Neural cell (in vitro differentiated cells): ENCODE measurements at regions not wholly inside any gene's neighbourhood (a gene's known extent, or its start where the extent isn't known, plus 50 kb on each side); places are given as distances from the start of the nearest gene placed in this dataset.

Experiments
- H2AFZ ChIP-seq: fragments of 200-600, 300-800 bp; sonication (generic), shearing (Covaris generic); 2 replicates; pipeline ENCODE4 v1.6.0; 2014; ENCODE audit warnings: low read depth, mild to moderate bottlenecking, antibody characterized with exemption, low read length, moderate library complexity
- H3F3A ChIP-seq: fragments of 200-600 bp; shearing (Covaris generic); 2 replicates; pipeline ENCODE4 v1.6.1; 2016; ENCODE audit warnings: mild to moderate bottlenecking, moderate library complexity, mixed read lengths, antibody characterized with exemption, low read length; ENCODE audit not compliant: insufficient read depth, poor library complexity, severe bottlenecking
- H3K27ac ChIP-seq: fragments of 200-600, 300-800 bp; sonication (generic), shearing (Covaris generic); 2 replicates; pipeline ENCODE4 v1.5.1; 2014; ENCODE audit warnings: mild to moderate bottlenecking, low read length, moderate library complexity
- H3K27me3 ChIP-seq: fragments of 300-800, 200-600 bp; sonication (generic), shearing (Covaris generic); 2 replicates; pipeline ENCODE4 v1.6.0; 2014; ENCODE audit warnings: mild to moderate bottlenecking, low read depth, low read length, moderate library complexity; ENCODE audit not compliant: insufficient read depth
- H3K36me3 ChIP-seq: fragments of 300-800, 200-600 bp; sonication (generic), shearing (Covaris generic); 2 replicates; pipeline ENCODE4 v1.5.1; 2014; ENCODE audit warnings: mild to moderate bottlenecking, antibody characterized with exemption, low read length, moderate library complexity; ENCODE audit not compliant: insufficient read depth
- H3K4me2 ChIP-seq: fragments of 300-800, 200-600 bp; sonication (generic), shearing (Covaris generic); 2 replicates; pipeline ENCODE4 v1.6.0; 2014; ENCODE audit warnings: mild to moderate bottlenecking, low read length
- H3K4me3 ChIP-seq: fragments of 300-800, 200-600 bp; sonication (generic), shearing (Covaris generic); 2 replicates; pipeline ENCODE4 v1.5.1; 2014; ENCODE audit warnings: mild to moderate bottlenecking, low read length, moderate library complexity
- H3K79me2 ChIP-seq: fragments of 200-600 bp; shearing (Covaris generic); replicated peaks from 2 replicates; pipeline ENCODE4 v1.6.0; 2014; ENCODE audit warnings: mild to moderate bottlenecking, low read length, moderate library complexity; ENCODE audit not compliant: insufficient read depth
- H3K9ac ChIP-seq: fragments of 300-800, 200-600 bp; sonication (generic), shearing (Covaris generic); 2 replicates; pipeline ENCODE4 v1.6.1; 2016; ENCODE audit warnings: mild to moderate bottlenecking, low read length, mixed read lengths
- H3K9me2 ChIP-seq: fragments of 200-600 bp; shearing (Covaris generic); 2 replicates; pipeline ENCODE4 v1.6.1; 2016; ENCODE audit warnings: mild to moderate bottlenecking, low read length, mixed read lengths; ENCODE audit not compliant: insufficient read depth
- H3K9me3 ChIP-seq: fragments of 200-600, 300-800 bp; sonication (generic), shearing (Covaris generic); 2 replicates; pipeline ENCODE4 v1.6.1; 2016; ENCODE audit warnings: mild to moderate bottlenecking, mixed run types, low read length, moderate library complexity, mixed read lengths
- H4K20me1 ChIP-seq: fragments of 200-600 bp; shearing (Covaris generic); 2 replicates; pipeline ENCODE4 v1.6.1; 2016; ENCODE audit warnings: mild to moderate bottlenecking, mixed run types; ENCODE audit not compliant: insufficient read depth
- CTCF ChIP-seq: fragments of 450-650 bp; IDR thresholded peaks from 2 replicates; pipeline ENCODE4 v1.5.1; 2014; ENCODE audit warnings: antibody characterized with exemption, mild to moderate bottlenecking, moderate library complexity; ENCODE audit not compliant: poor library complexity, severe bottlenecking
- EP300 ChIP-seq: fragments of 450-650 bp; conservative IDR thresholded peaks from 2 replicates; pipeline ENCODE4 v1.6.1; 2014; ENCODE audit warnings: antibody characterized with exemption, mild to moderate bottlenecking, moderate library complexity; ENCODE audit not compliant: poor library complexity, severe bottlenecking
- EZH2 ChIP-seq: fragments of 200-600, 300-800 bp; shearing (Covaris generic), sonication (generic); IDR thresholded peaks from 2 replicates; pipeline ENCODE4 v1.6.1; 2014; ENCODE audit warnings: antibody characterized with exemption, low read length, borderline replicate concordance, mild to moderate bottlenecking; ENCODE audit not compliant: insufficient read depth, poor library complexity, severe bottlenecking
- MXI1 ChIP-seq: fragments of 450-650 bp; conservative IDR thresholded peaks from 2 replicates; pipeline ENCODE4 v1.6.1; 2014; ENCODE audit warnings: antibody characterized with exemption, mild to moderate bottlenecking; ENCODE audit not compliant: poor library complexity, severe bottlenecking
- POLR2AphosphoS5 ChIP-seq: IDR thresholded peaks from 2 replicates; pipeline ENCODE4 v1.6.1; 2012
- RAD21 ChIP-seq: fragments of 450-650 bp; conservative IDR thresholded peaks from 2 replicates; pipeline ENCODE4 v1.6.1; 2014; ENCODE audit warnings: antibody characterized with exemption, mild to moderate bottlenecking, moderate library complexity
- REST ChIP-seq: IDR thresholded peaks from 2 replicates; pipeline ENCODE4 v1.6.1; 2012; ENCODE audit warnings: borderline replicate concordance
- SMC3 ChIP-seq: fragments of 450-650 bp; conservative IDR thresholded peaks from 2 replicates; pipeline ENCODE4 v1.6.1; 2014; ENCODE audit warnings: antibody characterized with exemption, mild to moderate bottlenecking, moderate library complexity; ENCODE audit not compliant: poor library complexity
- TAF1 ChIP-seq: IDR thresholded peaks from 2 replicates; pipeline ENCODE4 v1.6.1; 2012; ENCODE audit warnings: low read depth

- Histone ChIP-seq H3K36me3 (no peaks in the 10 kb centered on the region), H3K27ac (no peak overlapping the region), H3K4me3 (no peak overlapping the region), H3F3A (no peaks in the 10 kb centered on the region), H3K4me2 (no peak overlapping the region), H3K79me2 (no peaks in the 10 kb centered on the region), H3K27me3 (no peaks in the 10 kb centered on the region), H3K9ac (no peak overlapping the region), H3K9me2 (no peaks in the 10 kb centered on the region), H4K20me1 (no peaks in the 10 kb centered on the region), H2AFZ (no peak overlapping the region), H3K9me3 (no peaks in the 10 kb centered on the region)
- TF ChIP-seq SMC3 = no peak
- no peak for TF ChIP-seq CTCF
- no peak for TF ChIP-seq TAF1
- TF ChIP-seq MXI1 = no peak
- no peak for TF ChIP-seq EP300
- no peak for TF ChIP-seq EZH2
- no peak for TF ChIP-seq POLR2AphosphoS5
- TF ChIP-seq RAD21 = no peak
- no peak for TF ChIP-seq REST
Measured at GRCh38 chr7:142616842-142617241, 132.4 kb upstream of the PRSS1 start.

- H3K27ac ChIP-seq = no peak overlapping the region
- H3F3A ChIP-seq = no peaks in the 10 kb centered on the region
- H3K79me2 ChIP-seq = no peaks in the 10 kb centered on the region
- H3K36me3 ChIP-seq = no peaks in the 10 kb centered on the region
- H2AFZ ChIP-seq = no peak overlapping the region
- H3K9me2 ChIP-seq = no peaks in the 10 kb centered on the region
- H3K4me2 ChIP-seq = no peak overlapping the region
- no peaks in the 10 kb centered on the region for H4K20me1 ChIP-seq
- H3K9ac ChIP-seq = no peak overlapping the region
- H3K27me3 ChIP-seq = no peaks in the 10 kb centered on the region
- no peaks in the 10 kb centered on the region for H3K9me3 ChIP-seq
- H3K4me3 ChIP-seq = no peak overlapping the region
- TF ChIP-seq EP300 (no peak), POLR2AphosphoS5 (no peak), TAF1 (no peak), RAD21 (no peak), EZH2 (no peak), CTCF (no peak), SMC3 (no peak)
Measured at GRCh38 chr7:142616121-142616643, 133.1 kb upstream of the PRSS1 start.
